ENCODE measurements at regions not wholly inside any gene's neighbourhood (a gene's known extent, or its start where the extent isn't known, plus 50 kb on each side); places are given as distances from the start of the nearest gene placed in this dataset.

DNA sequence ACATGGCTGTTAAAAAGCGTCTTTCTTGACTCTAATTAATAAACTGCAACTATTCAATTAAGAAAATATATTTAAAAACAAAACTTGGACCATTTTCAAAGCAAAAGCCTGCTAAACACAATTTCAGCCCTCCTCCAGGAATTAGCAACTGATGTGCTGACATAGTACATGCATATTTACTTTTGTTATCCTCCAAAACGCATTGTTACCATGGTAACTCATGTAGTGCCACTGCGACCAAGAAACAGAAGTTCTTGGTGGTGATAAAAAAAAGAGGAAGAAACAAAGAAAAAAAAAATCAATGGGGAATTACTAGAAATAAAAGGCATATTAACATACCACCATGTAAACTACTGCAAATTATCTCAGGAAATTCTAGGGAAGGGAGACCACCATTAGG is 793.4 kb upstream of the CDH8 start:
- Histone ChIP-seq H3K18ac (ENCODE audit: insufficient read length, low read depth, low read length) (no peak overlapping the region), H3K9me3 (ENCODE audit: control insufficient read depth, low read depth, low read length) (no peaks in the 10 kb centered on the region), H3K79me2 (ENCODE audit: insufficient read depth, low read length) (no peaks in the 10 kb centered on the region), H3K23ac (ENCODE audit: insufficient read length, low read depth, low read length) (no peak overlapping the region), H2AK5ac (ENCODE audit: insufficient read length, low read length) (no peak overlapping the region), H3K79me1 (ENCODE audit: insufficient read depth, low read depth, low read length, poor library complexity, severe bottlenecking) (no peaks in the 10 kb centered on the region), H2BK5ac (ENCODE audit: insufficient read length, low read length) (no peak overlapping the region), H2BK120ac (ENCODE audit: low read depth, low read length, poor library complexity, severe bottlenecking) (no peak overlapping the region), H3K27me3 (ENCODE audit: insufficient read depth, low read length) (no peaks in the 10 kb centered on the region), H4K20me1 (ENCODE audit: control insufficient read depth, insufficient read depth, insufficient read length) (no peaks in the 10 kb centered on the region), H3K4ac (ENCODE audit: low read depth, low read length) (no peak overlapping the region), H3K23me2 (ENCODE audit: insufficient read length, low read depth, low read length, poor library complexity, severe bottlenecking) (no peaks in the 10 kb centered on the region), H3K9ac (ENCODE audit: extremely low read depth, insufficient read length, low read length) (no peak overlapping the region), H4K8ac (replicated peaks; ENCODE audit: insufficient read length, low read depth, low read length) (no peak overlapping the region), H2AFZ (ENCODE audit: low read length) (no peak overlapping the region), H2BK15ac (ENCODE audit: low read depth, low read length) (no peak overlapping the region), H2BK20ac (ENCODE audit: low read depth, low read length, poor library complexity, severe bottlenecking) (no peak overlapping the region), H3K4me2 (ENCODE audit: insufficient read depth, insufficient read length, low read length) (no peak overlapping the region), H4K5ac (ENCODE audit: insufficient read length, low read depth, low read length) (no peak overlapping the region), H3K27ac (ENCODE audit: insufficient read length, low read depth, low read length) (no peak overlapping the region), H3K14ac (ENCODE audit: insufficient read depth, low read length) (no peak overlapping the region), H4K91ac (ENCODE audit: insufficient read length, low read depth, low read length) (no peak overlapping the region), H3K56ac (ENCODE audit: insufficient read length, low read depth, low read length) (no peak overlapping the region), H3K4me1 (ENCODE audit: insufficient read depth, low read length) (no peaks in the 10 kb centered on the region), H2BK12ac (ENCODE audit: insufficient read length, low read depth, low read length) (no peak overlapping the region), H3T11ph (ENCODE audit: low read length) (no peak overlapping the region)
- DNase-seq, result no peak
- Mint-ChIP-seq H3K36me3 (ENCODE audit: insufficient read depth in 1 of 3, low read depth in 3 of 3) (no peaks in the 10 kb centered on the region), H3K27ac (no peak overlapping the region; a peak in 1 of 7 replicates), H3K9me3 (no peaks in the 10 kb centered on the region), H3K4me1 (peaks cover 17 to 19% of the 10 kb centered on the region in 2 experiments), H3K4me3 (no peak overlapping the region), H3K27me3 (ENCODE audit: low read depth) (no peaks in the 10 kb centered on the region; the same call in 1 of the 2 replicates)
- no CpG with 5 or more reads among the region's 3 CpGs for WGBS (ENCODE audit: extremely low coverage, insufficient read length, low lambda C conversion rate)
- TF ChIP-seq, protein P1, sequence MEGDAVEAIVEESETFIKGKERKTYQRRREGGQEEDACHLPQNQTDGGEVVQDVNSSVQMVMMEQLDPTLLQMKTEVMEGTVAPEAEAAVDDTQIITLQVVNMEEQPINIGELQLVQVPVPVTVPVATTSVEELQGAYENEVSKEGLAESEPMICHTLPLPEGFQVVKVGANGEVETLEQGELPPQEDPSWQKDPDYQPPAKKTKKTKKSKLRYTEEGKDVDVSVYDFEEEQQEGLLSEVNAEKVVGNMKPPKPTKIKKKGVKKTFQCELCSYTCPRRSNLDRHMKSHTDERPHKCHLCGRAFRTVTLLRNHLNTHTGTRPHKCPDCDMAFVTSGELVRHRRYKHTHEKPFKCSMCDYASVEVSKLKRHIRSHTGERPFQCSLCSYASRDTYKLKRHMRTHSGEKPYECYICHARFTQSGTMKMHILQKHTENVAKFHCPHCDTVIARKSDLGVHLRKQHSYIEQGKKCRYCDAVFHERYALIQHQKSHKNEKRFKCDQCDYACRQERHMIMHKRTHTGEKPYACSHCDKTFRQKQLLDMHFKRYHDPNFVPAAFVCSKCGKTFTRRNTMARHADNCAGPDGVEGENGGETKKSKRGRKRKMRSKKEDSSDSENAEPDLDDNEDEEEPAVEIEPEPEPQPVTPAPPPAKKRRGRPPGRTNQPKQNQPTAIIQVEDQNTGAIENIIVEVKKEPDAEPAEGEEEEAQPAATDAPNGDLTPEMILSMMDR (conservative IDR thresholded peaks at IDR 0.05), result no peak

Measured in H9 (cell line).